ENCODE measurements at regions not wholly inside any gene's neighbourhood (a gene's known extent, or its start where the extent isn't known, plus 50 kb on each side); places are given as distances from the start of the nearest gene placed in this dataset.

GRCh38 chr10:130882906-130883305, 428.6 kb downstream of the TCERG1L start:
- H3K36me3 ChIP-seq: no peaks in the 10 kb centered on the region
- no peak for DNase-seq
- WGBS, 4 donors: 70 to 79% (median 77%) methylated on average over 3 of the region's 3 CpGs
- no peaks in the 10 kb centered on the region for H3K4me1 ChIP-seq
- TF ChIP-seq, protein P1, sequence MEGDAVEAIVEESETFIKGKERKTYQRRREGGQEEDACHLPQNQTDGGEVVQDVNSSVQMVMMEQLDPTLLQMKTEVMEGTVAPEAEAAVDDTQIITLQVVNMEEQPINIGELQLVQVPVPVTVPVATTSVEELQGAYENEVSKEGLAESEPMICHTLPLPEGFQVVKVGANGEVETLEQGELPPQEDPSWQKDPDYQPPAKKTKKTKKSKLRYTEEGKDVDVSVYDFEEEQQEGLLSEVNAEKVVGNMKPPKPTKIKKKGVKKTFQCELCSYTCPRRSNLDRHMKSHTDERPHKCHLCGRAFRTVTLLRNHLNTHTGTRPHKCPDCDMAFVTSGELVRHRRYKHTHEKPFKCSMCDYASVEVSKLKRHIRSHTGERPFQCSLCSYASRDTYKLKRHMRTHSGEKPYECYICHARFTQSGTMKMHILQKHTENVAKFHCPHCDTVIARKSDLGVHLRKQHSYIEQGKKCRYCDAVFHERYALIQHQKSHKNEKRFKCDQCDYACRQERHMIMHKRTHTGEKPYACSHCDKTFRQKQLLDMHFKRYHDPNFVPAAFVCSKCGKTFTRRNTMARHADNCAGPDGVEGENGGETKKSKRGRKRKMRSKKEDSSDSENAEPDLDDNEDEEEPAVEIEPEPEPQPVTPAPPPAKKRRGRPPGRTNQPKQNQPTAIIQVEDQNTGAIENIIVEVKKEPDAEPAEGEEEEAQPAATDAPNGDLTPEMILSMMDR (IDR thresholded peaks at IDR 0.05): no peak
- no peak for TF ChIP-seq POLR2A (IDR thresholded peaks at IDR 0.05)
- intact Hi-C loops (cut with DNase I): loop anchor here in 1 of 10 donors (10.0 kb wide), 1 partner anchor 692 kb away; no protein-coding TSS in a partner anchor
- H3K27ac ChIP-seq: no peak overlapping the region
- H3K27me3 ChIP-seq: peaks cover 0 to 38% (median 0%) of the 10 kb centered on the region in 9 donors
- no peaks in the 10 kb centered on the region for H3K9me3 ChIP-seq
- H3K4me3 ChIP-seq: no peak overlapping the region
- ATAC-seq: no peak

DNA sequence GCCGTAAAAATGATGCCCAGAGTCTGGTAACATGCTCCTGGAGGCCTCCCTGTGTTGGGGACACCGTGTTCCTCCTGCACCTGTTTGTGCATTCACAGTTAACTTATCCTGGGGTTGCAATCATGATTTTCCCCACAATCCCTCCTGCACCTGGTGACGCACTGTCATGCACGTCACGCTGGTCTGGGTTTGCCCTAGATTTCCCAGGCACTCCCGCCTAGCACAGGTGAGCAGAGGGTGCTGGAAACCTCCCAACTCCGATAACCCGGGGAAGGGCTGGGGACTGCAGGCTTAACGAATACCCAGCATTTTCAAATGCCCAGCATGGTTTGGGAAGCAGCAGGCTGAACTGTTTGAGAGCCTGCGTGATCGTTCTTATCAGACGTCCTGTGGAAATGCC, 427.1 kb downstream of the TCERG1L start:
- intact Hi-C loops (cut with DNase I): loop anchor here in 1 of 10 donors (10.0 kb wide), 1 partner anchor 690 kb away; no protein-coding TSS in a partner anchor
- no peak for ATAC-seq
- Histone ChIP-seq H3K4me3 (no peak overlapping the region), H3K27me3 (peaks cover 0 to 41% (median 0%) of the 10 kb centered on the region in 9 donors), H3K9me3 (no peaks in the 10 kb centered on the region), H3K4me1 (no peaks in the 10 kb centered on the region), H3K27ac (no peak overlapping the region), H3K36me3 (no peaks in the 10 kb centered on the region)
- 56 to 78% (median 64%) methylated on average over 10 to 12 of the region's 12 CpGs for WGBS, 4 donors
- DNase-seq: no peak
- TF ChIP-seq, protein P1 (IDR thresholded peaks at IDR 0.05): no peak
- TF ChIP-seq POLR2A (IDR thresholded peaks at IDR 0.05): no peak

DNA sequence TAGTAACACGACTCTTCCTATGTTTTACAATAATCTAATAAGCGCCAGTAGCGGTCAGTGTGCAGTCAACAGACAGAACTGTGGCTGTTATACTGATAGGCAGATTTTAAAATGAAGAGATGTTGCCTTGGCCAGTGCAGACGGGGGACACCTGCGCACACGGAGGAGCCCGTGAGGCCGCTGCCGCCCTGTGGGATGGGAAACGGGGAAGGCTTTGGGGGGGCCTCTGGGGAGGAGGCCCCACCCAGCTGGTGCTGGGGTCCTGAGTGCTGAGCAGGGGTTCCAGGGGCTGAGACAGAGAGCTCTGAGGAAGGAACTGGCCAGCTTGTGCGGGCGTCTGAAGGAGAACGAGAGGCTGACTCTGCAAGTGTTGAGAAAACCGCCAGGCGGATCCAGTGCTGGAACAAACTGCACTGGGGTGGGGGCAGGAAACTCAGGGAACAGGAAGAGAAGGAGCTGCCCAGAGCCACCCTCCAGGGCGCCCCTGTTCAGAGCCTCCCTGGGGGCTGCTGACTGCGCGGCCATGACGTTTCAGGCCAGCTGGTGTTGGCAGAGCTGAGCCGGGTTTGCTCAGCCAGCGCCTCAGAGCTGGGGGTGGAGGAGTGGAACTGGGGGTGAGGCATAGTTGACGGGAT, 426.4 kb downstream of the TCERG1L start:
- ATAC-seq (no peak), DNase-seq (no peak)
- H3K27me3 ChIP-seq: peaks cover 0 to 41% (median 0%) of the 10 kb centered on the region in 9 donors
- H3K4me3 ChIP-seq: no peak overlapping the region
- intact Hi-C loops (cut with DNase I): loop anchor here in 1 of 10 donors (10.0 kb wide), 1 partner anchor 690 kb away; no protein-coding TSS in a partner anchor
- no peak overlapping the region for H3K27ac ChIP-seq
- H3K36me3 ChIP-seq: no peaks in the 10 kb centered on the region
- H3K4me1 ChIP-seq: no peaks in the 10 kb centered on the region
- WGBS, 4 donors: 49 to 58% (median 54%) methylated on average over 22 of the region's 22 CpGs
- TF ChIP-seq, protein P1 (IDR thresholded peaks at IDR 0.05): no peak
- no peak for TF ChIP-seq POLR2A (IDR thresholded peaks at IDR 0.05)
- no peaks in the 10 kb centered on the region for H3K9me3 ChIP-seq

DNA sequence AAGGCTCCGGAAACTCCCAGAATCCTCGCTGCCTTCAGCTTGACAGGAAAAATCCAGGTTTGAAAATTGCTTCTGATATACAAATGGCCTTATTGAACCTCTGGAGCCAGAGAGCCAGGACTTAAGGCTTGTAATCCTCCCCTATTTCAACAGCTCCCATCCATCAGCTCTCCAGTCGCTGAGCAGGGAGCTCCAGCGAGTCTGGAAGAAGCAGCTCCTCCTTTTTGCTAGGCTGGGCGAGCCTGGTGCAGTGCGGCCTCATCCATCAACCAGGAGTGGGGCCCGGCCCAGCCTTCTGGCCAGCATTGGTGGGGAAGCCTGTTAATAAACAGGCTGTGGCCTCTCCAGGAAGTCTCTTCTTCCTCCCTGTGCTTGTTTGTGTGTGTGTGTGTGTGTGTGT, 424.4 kb downstream of the TCERG1L start:
- TF ChIP-seq, protein P1 (IDR thresholded peaks at IDR 0.05): no peak
- TF ChIP-seq POLR2A (IDR thresholded peaks at IDR 0.05): no peak
- peaks cover 0 to 28% (median 0%) of the 10 kb centered on the region in 9 donors for H3K27me3 ChIP-seq
- H3K9me3 ChIP-seq: no peaks in the 10 kb centered on the region
- no peak overlapping the region for H3K4me3 ChIP-seq
- ATAC-seq: no peak
- no peak for DNase-seq
- no peak overlapping the region for H3K27ac ChIP-seq
- no peaks in the 10 kb centered on the region for H3K36me3 ChIP-seq
- no peaks in the 10 kb centered on the region for H3K4me1 ChIP-seq
- intact Hi-C loops (cut with DNase I): loop anchor here in 1 of 10 donors (10.0 kb wide), 1 partner anchor 688 kb away; no protein-coding TSS in a partner anchor
- WGBS, 4 donors: 36 to 67% (median 55%) methylated on average over 7 of the region's 7 CpGs
